CD4-positive, CD25-positive, alpha-beta regulatory T cell (primary cell): ENCODE measurements at regions not wholly inside any gene's neighbourhood (a gene's known extent, or its start where the extent isn't known, plus 50 kb on each side); places are given as distances from the start of the nearest gene placed in this dataset.

Source experiments
- ATAC-seq, 2 donors: fragments of 150-1000 bp; cut with Tn5 transposase; one replicate each; pipeline ENCODE4 v1.10.0; 2021; ENCODE audit warnings: low read depth in 2 of 2, moderate number of reproducible peaks in 2 of 2, moderate library complexity in 1 of 2
- DNase-seq, 3 donors: peaks; one replicate each; pipeline versions ENCODE4 v3.0.0 to v3.0.0-alpha.2; 2012 to 2022; ENCODE audit warnings: mixed read lengths in 1 of 3
- H3K27ac ChIP-seq: one replicate; pipeline ENCODE4 v1.7.0; 2013; ENCODE audit warnings: mild to moderate bottlenecking, low read length; ENCODE audit not compliant: insufficient read depth, poor library complexity, severe bottlenecking
- H3K27me3 ChIP-seq: one replicate; pipeline ENCODE4 v1.7.0; 2013; ENCODE audit warnings: low read length; ENCODE audit not compliant: control insufficient read depth, insufficient read depth
- H3K36me3 ChIP-seq: one replicate; pipeline ENCODE4 v1.7.0; 2013; ENCODE audit warnings: mild to moderate bottlenecking, low read length, moderate library complexity; ENCODE audit not compliant: control insufficient read depth, insufficient read depth
- H3K4me1 ChIP-seq: 2 replicates; pipeline ENCODE4 v1.7.0; 2013; ENCODE audit warnings: mild to moderate bottlenecking, low read length; ENCODE audit not compliant: insufficient read depth, control insufficient read depth, poor library complexity, severe bottlenecking
- H3K4me3 ChIP-seq: one replicate; pipeline ENCODE4 v1.7.0; 2013; ENCODE audit warnings: low read depth, mild to moderate bottlenecking, low read length, moderate library complexity
- H3K9me3 ChIP-seq, 2 experiments: 1 replicate in 1 of 2; 2 replicates in 1 of 2; pipeline ENCODE4 v1.7.0; 2013; ENCODE audit warnings: low read length in 2 of 2, mild to moderate bottlenecking in 1 of 2, moderate library complexity in 1 of 2; ENCODE audit not compliant: control insufficient read depth in 2 of 2
- H3K27ac Mint-ChIP-seq, 3 donors: one replicate each; pipeline ENCODE4 v1.8.0; 2020 to 2022; ENCODE audit warnings: mild to moderate bottlenecking in 3 of 3, mixed read lengths in 3 of 3, moderate library complexity in 2 of 3
- H3K27me3 Mint-ChIP-seq: one replicate; pipeline ENCODE4 v1.8.0; 2022; ENCODE audit warnings: mild to moderate bottlenecking, mixed read lengths
- H3K36me3 Mint-ChIP-seq: one replicate; pipeline ENCODE4 v1.8.0; 2020; ENCODE audit warnings: mixed read lengths
- H3K4me1 Mint-ChIP-seq, 4 donors: one replicate each; pipeline ENCODE4 v1.8.0; 2020 to 2022; ENCODE audit warnings: mixed read lengths in 4 of 4, mild to moderate bottlenecking in 1 of 4
- H3K4me3 Mint-ChIP-seq, 4 donors: one replicate each; pipeline ENCODE4 v1.8.0; 2020 to 2022; ENCODE audit warnings: mild to moderate bottlenecking in 4 of 4, mixed read lengths in 4 of 4, moderate library complexity in 3 of 4
- H3K9me3 Mint-ChIP-seq, 7 donors: one replicate each; pipeline ENCODE4 v1.8.0; 2020 to 2022; ENCODE audit warnings: mixed read lengths in 7 of 7, mild to moderate bottlenecking in 3 of 7, moderate library complexity in 2 of 7

- H3K9me3 Mint-ChIP-seq, result peaks cover 0 to 9% (median 3%) of the 10 kb centered on the region in 7 donors
- Histone ChIP-seq H3K27ac (no peak overlapping the region), H3K27me3 (no peaks in the 10 kb centered on the region), H3K36me3 (no peaks in the 10 kb centered on the region), H3K9me3 (peaks cover 0 to 3% of the 10 kb centered on the region in 2 experiments), H3K4me1 (no peaks in the 10 kb centered on the region), H3K4me3 (no peak overlapping the region)
- DNase-seq (no peak), ATAC-seq (no peak)
- no peaks in the 10 kb centered on the region for H3K27me3 Mint-ChIP-seq
- H3K27ac Mint-ChIP-seq, result no peak overlapping the region
- no peak overlapping the region for H3K4me3 Mint-ChIP-seq
- H3K36me3 Mint-ChIP-seq, result no peaks in the 10 kb centered on the region
- H3K4me1 Mint-ChIP-seq, result no peaks in the 10 kb centered on the region
Measured at GRCh38 chr1:4303303-4303702, 351.1 kb upstream of the AJAP1 start.

- H3K27ac Mint-ChIP-seq, result no peak overlapping the region
- ATAC-seq (no peak), DNase-seq (no peak)
- no peak overlapping the region for H3K27ac ChIP-seq
- no peaks in the 10 kb centered on the region for H3K27me3 Mint-ChIP-seq
- H3K9me3 ChIP-seq, result peaks cover 0 to 3% of the 10 kb centered on the region in 2 experiments
- no peaks in the 10 kb centered on the region for H3K36me3 Mint-ChIP-seq
- no peak overlapping the region for H3K4me3 ChIP-seq
- H3K9me3 Mint-ChIP-seq, result peaks cover 0 to 6% (median 3%) of the 10 kb centered on the region in 7 donors
- no peaks in the 10 kb centered on the region for H3K36me3 ChIP-seq
- no peaks in the 10 kb centered on the region for H3K4me1 ChIP-seq
- no peak overlapping the region for H3K4me3 Mint-ChIP-seq
- no peaks in the 10 kb centered on the region for H3K4me1 Mint-ChIP-seq
- H3K27me3 ChIP-seq, result no peaks in the 10 kb centered on the region
Measured at GRCh38 chr1:4305526-4306301, 348.7 kb upstream of the AJAP1 start.

GRCh38 chr1:4306559-4307467 lies 347.6 kb upstream of the AJAP1 start:
- Histone ChIP-seq H3K4me3 (no peak overlapping the region), H3K9me3 (peaks cover 0 to 3% of the 10 kb centered on the region in 2 experiments), H3K36me3 (no peaks in the 10 kb centered on the region), H3K4me1 (no peaks in the 10 kb centered on the region), H3K27me3 (no peaks in the 10 kb centered on the region), H3K27ac (no peak overlapping the region)
- no peak overlapping the region for H3K4me3 Mint-ChIP-seq
- H3K36me3 Mint-ChIP-seq, result no peaks in the 10 kb centered on the region
- ATAC-seq, result no peak
- H3K4me1 Mint-ChIP-seq, result no peaks in the 10 kb centered on the region
- peaks cover 0 to 6% (median 3%) of the 10 kb centered on the region in 7 donors for H3K9me3 Mint-ChIP-seq
- H3K27ac Mint-ChIP-seq, result no peak overlapping the region
- no peak for DNase-seq
- no peaks in the 10 kb centered on the region for H3K27me3 Mint-ChIP-seq

- no peak overlapping the region for H3K4me3 ChIP-seq
- H3K27me3 ChIP-seq, result no peaks in the 10 kb centered on the region
- no peak for ATAC-seq
- no peaks in the 10 kb centered on the region for H3K4me1 ChIP-seq
- H3K27ac Mint-ChIP-seq, result no peak overlapping the region
- H3K27ac ChIP-seq, result no peak overlapping the region
- no peaks in the 10 kb centered on the region for H3K4me1 Mint-ChIP-seq
- DNase-seq, result no peak
- peaks cover 0 to 3% of the 10 kb centered on the region in 2 experiments for H3K9me3 ChIP-seq
- no peaks in the 10 kb centered on the region for H3K36me3 Mint-ChIP-seq
- no peaks in the 10 kb centered on the region for H3K36me3 ChIP-seq
- H3K9me3 Mint-ChIP-seq, result peaks cover 0 to 6% (median 4%) of the 10 kb centered on the region in 7 donors
- no peaks in the 10 kb centered on the region for H3K27me3 Mint-ChIP-seq
- no peak overlapping the region for H3K4me3 Mint-ChIP-seq
Measured at GRCh38 chr1:4307468-4307845, 347.0 kb upstream of the AJAP1 start.

GRCh38 chr1:4307911-4308545 lies 346.4 kb upstream of the AJAP1 start:
- Histone ChIP-seq H3K4me3 (no peak overlapping the region), H3K27ac (no peak overlapping the region), H3K27me3 (no peaks in the 10 kb centered on the region), H3K36me3 (no peaks in the 10 kb centered on the region), H3K4me1 (no peaks in the 10 kb centered on the region), H3K9me3 (no peaks in the 10 kb centered on the region)
- Mint-ChIP-seq H3K27me3 (no peaks in the 10 kb centered on the region), H3K4me1 (no peaks in the 10 kb centered on the region), H3K9me3 (peaks cover 0 to 5% (median under 1%) of the 10 kb centered on the region in 7 donors), H3K4me3 (no peak overlapping the region), H3K36me3 (no peaks in the 10 kb centered on the region), H3K27ac (no peak overlapping the region)
- DNase-seq, result no peak
- ATAC-seq, result no peak

GRCh38 chr1:4308806-4309205 lies 345.6 kb upstream of the AJAP1 start:
- DNase-seq (no peak), ATAC-seq (no peak)
- Histone ChIP-seq H3K36me3 (no peaks in the 10 kb centered on the region), H3K4me3 (no peak overlapping the region), H3K27me3 (no peaks in the 10 kb centered on the region), H3K9me3 (peaks cover 0 to under 1% of the 10 kb centered on the region in 2 experiments), H3K4me1 (no peaks in the 10 kb centered on the region), H3K27ac (no peak overlapping the region)
- peaks cover 0 to 7% (median 4%) of the 10 kb centered on the region in 7 donors for H3K9me3 Mint-ChIP-seq
- no peak overlapping the region for H3K27ac Mint-ChIP-seq
- H3K4me3 Mint-ChIP-seq, result no peak overlapping the region
- no peaks in the 10 kb centered on the region for H3K27me3 Mint-ChIP-seq
- H3K4me1 Mint-ChIP-seq, result no peaks in the 10 kb centered on the region
- H3K36me3 Mint-ChIP-seq, result no peaks in the 10 kb centered on the region

- Mint-ChIP-seq H3K4me1 (no peaks in the 10 kb centered on the region), H3K9me3 (peaks cover 0 to 12% (median 3%) of the 10 kb centered on the region in 7 donors), H3K4me3 (no peak overlapping the region), H3K36me3 (no peaks in the 10 kb centered on the region), H3K27me3 (no peaks in the 10 kb centered on the region), H3K27ac (no peak overlapping the region)
- H3K4me1 ChIP-seq, result no peaks in the 10 kb centered on the region
- DNase-seq, result no peak
- H3K9me3 ChIP-seq, result peaks cover 0 to 8% of the 10 kb centered on the region in 2 experiments
- H3K27ac ChIP-seq, result no peak overlapping the region
- H3K36me3 ChIP-seq, result no peaks in the 10 kb centered on the region
- ATAC-seq, result no peak
- no peak overlapping the region for H3K4me3 ChIP-seq
- H3K27me3 ChIP-seq, result no peaks in the 10 kb centered on the region
Measured at GRCh38 chr1:4309676-4310320, 344.6 kb upstream of the AJAP1 start.
